ENCODE measurements at regions not wholly inside any gene's neighbourhood (a gene's known extent, or its start where the extent isn't known, plus 50 kb on each side); places are given as distances from the start of the nearest gene placed in this dataset.

DNA sequence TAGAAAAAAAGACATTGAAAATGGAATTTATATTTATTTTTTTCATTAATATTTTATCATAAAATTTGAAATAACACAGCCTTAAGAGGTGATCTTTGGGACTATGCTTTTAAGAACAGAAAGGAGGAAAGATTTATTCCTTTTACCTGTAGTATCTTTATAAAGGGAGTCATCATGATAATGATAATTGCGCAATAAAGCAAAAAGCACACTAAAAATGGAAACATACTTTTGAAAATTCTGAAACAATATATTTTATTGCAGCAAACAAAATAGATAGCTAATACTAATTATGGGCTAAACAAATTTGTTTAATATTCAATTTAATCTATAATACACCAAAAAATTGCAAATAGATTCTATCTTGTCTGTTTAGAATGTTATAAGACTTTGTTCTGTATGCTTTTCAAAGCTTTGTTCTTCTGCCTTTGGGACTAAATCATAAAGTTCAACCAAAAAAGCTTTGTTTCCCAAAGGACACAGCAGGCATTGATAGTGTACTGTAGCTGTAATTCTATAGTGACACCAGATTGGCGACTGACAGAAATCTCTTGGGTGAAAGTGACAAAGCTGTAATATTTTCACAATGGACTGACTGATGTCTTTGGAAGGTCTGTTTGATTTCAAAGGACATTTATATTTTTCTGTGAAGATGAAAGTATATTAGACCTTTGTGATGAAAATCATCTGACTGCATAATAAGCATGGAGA is 2156.6 kb upstream of the TENM3 start:
- TF ChIP-seq, protein P1, sequence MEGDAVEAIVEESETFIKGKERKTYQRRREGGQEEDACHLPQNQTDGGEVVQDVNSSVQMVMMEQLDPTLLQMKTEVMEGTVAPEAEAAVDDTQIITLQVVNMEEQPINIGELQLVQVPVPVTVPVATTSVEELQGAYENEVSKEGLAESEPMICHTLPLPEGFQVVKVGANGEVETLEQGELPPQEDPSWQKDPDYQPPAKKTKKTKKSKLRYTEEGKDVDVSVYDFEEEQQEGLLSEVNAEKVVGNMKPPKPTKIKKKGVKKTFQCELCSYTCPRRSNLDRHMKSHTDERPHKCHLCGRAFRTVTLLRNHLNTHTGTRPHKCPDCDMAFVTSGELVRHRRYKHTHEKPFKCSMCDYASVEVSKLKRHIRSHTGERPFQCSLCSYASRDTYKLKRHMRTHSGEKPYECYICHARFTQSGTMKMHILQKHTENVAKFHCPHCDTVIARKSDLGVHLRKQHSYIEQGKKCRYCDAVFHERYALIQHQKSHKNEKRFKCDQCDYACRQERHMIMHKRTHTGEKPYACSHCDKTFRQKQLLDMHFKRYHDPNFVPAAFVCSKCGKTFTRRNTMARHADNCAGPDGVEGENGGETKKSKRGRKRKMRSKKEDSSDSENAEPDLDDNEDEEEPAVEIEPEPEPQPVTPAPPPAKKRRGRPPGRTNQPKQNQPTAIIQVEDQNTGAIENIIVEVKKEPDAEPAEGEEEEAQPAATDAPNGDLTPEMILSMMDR (IDR thresholded peaks at IDR 0.05; ENCODE audit: borderline replicate concordance, extremely low read depth, low read length, poor library complexity, severe bottlenecking), result no peak
- no peak for TF ChIP-seq EZH2 (IDR thresholded peaks at IDR 0.05; ENCODE audit: borderline replicate concordance, low read depth, low read length, severe bottlenecking)
